PC-9 (cell line): ENCODE measurements at regions not wholly inside any gene's neighbourhood (a gene's known extent, or its start where the extent isn't known, plus 50 kb on each side); places are given as distances from the start of the nearest gene placed in this dataset.

Experiments used
- BruUV-seq: library from RNA; stranded (reverse); fragments of 400-500 nt; replicated peaks from 2 replicates; lab custom pipeline; 2021; lab: Mats Ljungman, UMichigan
- CTCF ChIA-PET: fragments of 300-600 bp; sonication (Branson Sonifier 250); formaldehyde crosslinking; loops from one replicate; lab custom pipeline; 2022; ENCODE audit warnings: antibody characterized with exemption; lab: Charles Lee
- POLR2A ChIA-PET: fragments of 300-600 bp; sonication (Branson Sonifier 250); formaldehyde crosslinking; loops from one replicate; lab custom pipeline; 2022; ENCODE audit warnings: antibody characterized with exemption; ENCODE audit not compliant: unreplicated experiment; lab: Charles Lee
- DNase-seq, 2 experiments: peaks; one replicate each; pipeline versions ENCODE4 v3.0.0 to v3.0.0-alpha.2; 2015 to 2022; ENCODE audit warnings: mixed read lengths in 1 of 2
- H2AFZ ChIP-seq: fragments of 200-600 bp; sonication (generic); 2 replicates; pipeline ENCODE4 v1.8.1; 2017; ENCODE audit warnings: antibody characterized with exemption
- H3F3A ChIP-seq: fragments of 200-600 bp; sonication (generic); 2 replicates; pipeline ENCODE4 v1.8.1; 2017; ENCODE audit warnings: antibody characterized with exemption, mild to moderate bottlenecking, low read depth; ENCODE audit not compliant: insufficient read depth
- H3K27ac ChIP-seq: fragments of 200-600 bp; sonication (generic); 2 replicates; pipeline ENCODE4 v1.6.1; 2016; ENCODE audit warnings: mixed run types
- H3K27me3 ChIP-seq: fragments of 200-600 bp; sonication (generic); 2 replicates; pipeline ENCODE4 v1.6.1; 2016; ENCODE audit warnings: low read depth, mixed run types; ENCODE audit not compliant: insufficient read depth
- H3K36me3 ChIP-seq: fragments of 200-600 bp; sonication (generic); 2 replicates; pipeline ENCODE4 v1.6.1; 2016; ENCODE audit warnings: low read depth, mixed run types
- H3K4me1 ChIP-seq: fragments of 200-600 bp; sonication (generic); replicated peaks from 2 replicates; pipeline ENCODE4 v1.6.1; 2016; ENCODE audit warnings: mixed run types; ENCODE audit not compliant: insufficient read depth
- H3K4me2 ChIP-seq: fragments of 200-600 bp; sonication (generic); 2 replicates; pipeline ENCODE4 v1.6.1; 2017; ENCODE audit warnings: mixed run types
- H3K4me3 ChIP-seq: fragments of 200-600 bp; sonication (generic); 2 replicates; pipeline ENCODE4 v1.6.1; 2016; ENCODE audit warnings: mixed run types
- H3K79me2 ChIP-seq: fragments of 200-600 bp; sonication (generic); 2 replicates; pipeline ENCODE4 v1.6.1; 2017; ENCODE audit warnings: low read depth, mixed run types
- H3K9me2 ChIP-seq: fragments of 200-600 bp; sonication (generic); 2 replicates; pipeline ENCODE4 v1.8.1; 2017; ENCODE audit warnings: mild to moderate bottlenecking; ENCODE audit not compliant: insufficient read depth
- H3K9me3 ChIP-seq: fragments of 200-600 bp; sonication (generic); 2 replicates; pipeline ENCODE4 v1.8.1; 2016; ENCODE audit warnings: low read depth; ENCODE audit not compliant: insufficient read depth
- H4K20me1 ChIP-seq: fragments of 200-600 bp; sonication (generic); 2 replicates; pipeline ENCODE4 v1.8.1; 2017; ENCODE audit not compliant: insufficient read depth
- CTCF ChIP-seq: fragments of 200-600 bp; sonication (generic); conservative IDR thresholded peaks from 2 replicates; pipeline ENCODE4 v1.6.1; 2017; ENCODE audit warnings: mixed run types, antibody characterized with exemption, mild to moderate bottlenecking, moderate library complexity
- EZH2 ChIP-seq: fragments of 200-600 bp; sonication (generic); IDR thresholded peaks from 2 replicates; pipeline ENCODE4 v1.8.0; 2017; ENCODE audit warnings: antibody characterized with exemption, low read depth
- intact Hi-C: fragments of 100-400 bp; cut with micrococcal nuclease; formaldehyde crosslinking; loops from one replicate; pipeline ENCODE4 v1.10.0; 2022; ENCODE audit not compliant: unreplicated experiment

- no peak for TF ChIP-seq CTCF
- no peak for TF ChIP-seq EZH2
- H3K4me2 ChIP-seq = no peak overlapping the region
- H3K4me3 ChIP-seq = no peak overlapping the region
- no peaks in the 10 kb centered on the region for H3K36me3 ChIP-seq
- intact Hi-C loops = no loop called here
- H2AFZ ChIP-seq = no peak overlapping the region
- no peak overlapping the region for H3K27ac ChIP-seq
- no peaks in the 10 kb centered on the region for H3K9me2 ChIP-seq
- CTCF ChIA-PET = interaction anchor here (0.6 kb wide), 1 partner anchor 1488 kb away, joined by 4 read pairs; no protein-coding TSS in a partner anchor
- no TSS peak for BruUV-seq
- H3K79me2 ChIP-seq = no peaks in the 10 kb centered on the region
- H3K9me3 ChIP-seq = no peaks in the 10 kb centered on the region
- H3F3A ChIP-seq = no peaks in the 10 kb centered on the region
- no peaks in the 10 kb centered on the region for H4K20me1 ChIP-seq
- POLR2A ChIA-PET = no interaction called here
- peaks cover 16% of the 10 kb centered on the region; the same call in 1 of the 2 replicates for H3K27me3 ChIP-seq
- DNase-seq = no peak
- H3K4me1 ChIP-seq = no peaks in the 10 kb centered on the region
These were observed 116.8 kb downstream of the SQOR start for GRCh38 chr15:45751629-45752028.

DNA sequence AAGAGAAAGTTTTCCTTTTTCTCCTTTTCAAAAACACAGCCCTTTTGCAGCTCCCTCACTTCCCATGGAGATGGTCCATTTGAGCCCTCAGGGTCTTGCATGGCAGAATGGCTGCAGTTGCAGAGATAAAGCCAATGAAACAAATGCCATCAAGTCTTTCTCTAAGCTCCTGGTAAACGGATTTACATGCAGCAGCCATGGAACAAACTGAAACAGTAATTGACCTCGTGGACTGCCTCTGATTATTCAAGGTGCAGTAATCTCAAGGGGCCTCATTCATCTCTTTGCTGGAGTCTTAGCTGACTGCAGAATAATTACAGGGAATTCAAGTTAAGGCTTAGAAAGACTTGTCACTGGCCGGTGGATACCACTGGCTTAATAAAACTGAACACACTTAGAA, 125.1 kb downstream of the SQOR start:
- Histone ChIP-seq H3K27me3 (0 out of 2 replicates have a peak, but pooled peaks cover 13% of the 10 kb centered on the region), H3K9me2 (no peaks in the 10 kb centered on the region), H3K4me3 (no peak overlapping the region), H3K36me3 (no peaks in the 10 kb centered on the region), H2AFZ (no peak overlapping the region), H3F3A (no peaks in the 10 kb centered on the region), H4K20me1 (no peaks in the 10 kb centered on the region), H3K27ac (no peak overlapping the region), H3K4me1 (no peaks in the 10 kb centered on the region), H3K4me2 (no peak overlapping the region), H3K79me2 (no peaks in the 10 kb centered on the region), H3K9me3 (no peaks in the 10 kb centered on the region)
- no peak for TF ChIP-seq EZH2
- TF ChIP-seq CTCF = no peak
- CTCF ChIA-PET = no interaction called here
- DNase-seq = no peak
- POLR2A ChIA-PET = no interaction called here
- no TSS peak for BruUV-seq
- intact Hi-C loops = no loop called here

GRCh38 chr15:45762726-45763125, 127.9 kb downstream of the SQOR start:
- H3K4me2 ChIP-seq = no peak overlapping the region
- H3K27ac ChIP-seq = no peak overlapping the region
- TF ChIP-seq EZH2 (no peak), CTCF (no peak)
- H3K4me1 ChIP-seq = no peaks in the 10 kb centered on the region
- intact Hi-C loops = no loop called here
- CTCF ChIA-PET = no interaction called here
- no peaks in the 10 kb centered on the region for H3K79me2 ChIP-seq
- H3K9me3 ChIP-seq = no peaks in the 10 kb centered on the region
- no peaks in the 10 kb centered on the region for H3K9me2 ChIP-seq
- DNase-seq = no peak
- no TSS peak for BruUV-seq
- H3K27me3 ChIP-seq = 0 out of 2 replicates have a peak, but pooled peaks cover 4% of the 10 kb centered on the region
- no peaks in the 10 kb centered on the region for H3K36me3 ChIP-seq
- no peak overlapping the region for H2AFZ ChIP-seq
- no peak overlapping the region for H3K4me3 ChIP-seq
- POLR2A ChIA-PET = no interaction called here
- H4K20me1 ChIP-seq = no peaks in the 10 kb centered on the region
- H3F3A ChIP-seq = no peaks in the 10 kb centered on the region
